Psoas muscle (tissue), 7 donors: ENCODE measurements at regions not wholly inside any gene's neighbourhood (a gene's known extent, or its start where the extent isn't known, plus 50 kb on each side); places are given as distances from the start of the nearest gene placed in this dataset.

ENCODE experiments used
- ATAC-seq, 4 donors: fragments of 200-7000 bp; cut with Tn5 transposase; one replicate each; pipeline ENCODE4 v1.9.1; 2020; ENCODE audit warnings: moderate library complexity in 3 of 4, mild to moderate bottlenecking in 2 of 4
- DNase-seq, 2 donors: peaks; one replicate each; pipeline ENCODE4 v3.0.0-alpha.2; 2020
- H3K27ac ChIP-seq: fragments of 200-600 bp; one replicate; pipeline ENCODE4 v1.8.0; 2022
- H3K27me3 ChIP-seq, 3 donors: fragments of 200-600 bp in 1 of 3; one replicate each; pipeline versions ENCODE4 v1.6.1 to v1.8.0; 2013 to 2022; ENCODE audit warnings: low read length in 2 of 3, mild to moderate bottlenecking in 2 of 3, moderate library complexity in 1 of 3; ENCODE audit not compliant: insufficient read depth in 3 of 3
- H3K36me3 ChIP-seq, 2 donors: fragments of 200-600 bp in 1 of 2; one replicate each; pipeline versions ENCODE4 v1.6.1 to v1.8.0; 2013 to 2022; ENCODE audit warnings: low read depth in 1 of 2, mild to moderate bottlenecking in 1 of 2, moderate library complexity in 1 of 2; ENCODE audit not compliant: insufficient read depth in 1 of 2
- H3K4me1 ChIP-seq: fragments of 200-600 bp; one replicate; pipeline ENCODE4 v1.8.0; 2022
- H3K4me3 ChIP-seq: fragments of 200-600 bp; one replicate; pipeline ENCODE4 v1.8.0; 2022; ENCODE audit warnings: mild to moderate bottlenecking
- H3K9me3 ChIP-seq: fragments of 200-600 bp; one replicate; pipeline ENCODE4 v1.8.0; 2022
- WGBS, 3 donors: extraction: QIAGEN DNeasy Blood & Tissue Kit; methylation state at CpG; one replicate each; pipeline versions ENCODE4 v1.1.6 to v1.1.7; 2013; 5-methylcytosine and 5-hydroxymethylcytosine counted together
- intact Hi-C, 2 donors: fragments of 100-400 bp; cut with DNase I; formaldehyde crosslinking; loops; one replicate each; pipeline versions ENCODE4 v1.11.0 to v1.14.2; 2022
- TF ChIP-seq, protein P1 (sequence below): fragments of 200-600 bp; IDR thresholded peaks from one replicate; pipeline ENCODE4 v1.8.0; 2022; ENCODE audit warnings: antibody characterized with exemption
- donor health status: healthy with polysubstance abuse.
- donor health status: DM: no; HTN: no; CAD: no; lungs with moderate emphysema.
- donor health status: Bipolar disorder and iron deficiency.
- donor health status: healthy.
- donor health status: DM: yes; HTN: yes; CAD: no.
- donor health status: DM: no; HTN: no; CAD: no.
- donor health status: DM: yes; HTN: yes; CAD: no.

DNA sequence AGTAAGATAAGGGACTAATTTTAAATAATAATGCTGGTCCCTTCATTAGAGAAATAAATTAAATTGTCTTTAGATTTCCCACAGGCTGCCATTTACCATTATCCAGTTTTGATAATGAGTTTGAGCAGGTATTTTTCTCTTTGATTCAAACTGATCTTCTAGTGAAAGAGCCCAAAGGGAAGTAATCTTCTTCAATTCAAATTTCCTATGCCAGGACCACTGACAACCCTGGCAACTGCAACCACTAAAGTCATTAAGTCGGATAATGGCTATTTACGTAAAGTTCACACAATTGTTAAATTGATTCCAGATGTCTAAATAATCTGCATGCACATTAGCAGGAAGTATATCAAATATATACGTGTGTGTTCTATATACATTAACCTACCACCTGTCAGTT, 399.3 kb downstream of the PTPRC start:
- no peak for ATAC-seq
- intact Hi-C loops = no loop called here
- H3K36me3 ChIP-seq = no peaks in the 10 kb centered on the region

DNA sequence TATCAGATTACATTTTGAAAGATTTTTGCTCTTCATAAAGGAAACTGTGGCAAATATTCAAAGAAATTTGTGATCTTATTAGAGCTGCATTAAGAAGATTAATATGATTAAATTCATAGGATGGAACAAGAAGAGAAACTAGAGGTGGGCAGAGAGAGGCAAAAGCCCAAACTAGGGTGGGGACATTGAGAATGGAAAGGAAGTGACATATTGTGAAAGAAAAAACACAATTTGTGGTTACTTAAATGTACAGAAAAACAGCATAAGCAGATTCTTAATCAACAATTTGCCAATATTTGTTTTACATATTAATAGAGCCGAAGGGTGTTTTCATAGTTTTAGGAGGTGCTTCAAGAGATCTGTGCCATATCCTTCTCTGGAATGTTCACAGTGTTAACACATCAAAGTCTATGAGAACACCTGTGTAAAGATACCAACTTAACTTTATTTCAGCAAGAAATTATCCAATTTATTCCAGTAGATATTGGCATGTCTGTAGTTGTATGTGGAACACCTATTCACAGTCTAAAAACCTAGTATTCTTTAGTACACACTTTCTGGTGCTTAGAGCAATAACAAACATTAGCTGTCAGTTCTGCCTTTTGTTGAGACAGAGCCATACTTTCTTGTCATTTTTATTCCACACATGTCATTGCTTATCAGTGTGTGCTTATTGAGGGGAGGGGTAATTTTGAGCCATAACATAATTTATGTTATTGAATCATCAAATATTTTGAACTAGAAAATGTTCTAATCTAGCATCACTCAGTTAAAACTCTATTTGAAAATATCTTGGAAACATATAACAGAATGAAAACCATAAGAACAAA, 401.5 kb downstream of the PTPRC start:
- Histone ChIP-seq H3K27ac (no peak overlapping the region), H3K9me3 (no peaks in the 10 kb centered on the region), H3K4me1 (peaks cover 4% of the 10 kb centered on the region), H3K36me3 (no peaks in the 10 kb centered on the region), H3K27me3 (no peaks in the 10 kb centered on the region), H3K4me3 (no peak overlapping the region)
- 95 to 97% (median 97%) methylated on average over 1 of the region's 1 CpG for WGBS, 3 donors
- DNase-seq (no peak), ATAC-seq (no peak)
- TF ChIP-seq, protein P1, sequence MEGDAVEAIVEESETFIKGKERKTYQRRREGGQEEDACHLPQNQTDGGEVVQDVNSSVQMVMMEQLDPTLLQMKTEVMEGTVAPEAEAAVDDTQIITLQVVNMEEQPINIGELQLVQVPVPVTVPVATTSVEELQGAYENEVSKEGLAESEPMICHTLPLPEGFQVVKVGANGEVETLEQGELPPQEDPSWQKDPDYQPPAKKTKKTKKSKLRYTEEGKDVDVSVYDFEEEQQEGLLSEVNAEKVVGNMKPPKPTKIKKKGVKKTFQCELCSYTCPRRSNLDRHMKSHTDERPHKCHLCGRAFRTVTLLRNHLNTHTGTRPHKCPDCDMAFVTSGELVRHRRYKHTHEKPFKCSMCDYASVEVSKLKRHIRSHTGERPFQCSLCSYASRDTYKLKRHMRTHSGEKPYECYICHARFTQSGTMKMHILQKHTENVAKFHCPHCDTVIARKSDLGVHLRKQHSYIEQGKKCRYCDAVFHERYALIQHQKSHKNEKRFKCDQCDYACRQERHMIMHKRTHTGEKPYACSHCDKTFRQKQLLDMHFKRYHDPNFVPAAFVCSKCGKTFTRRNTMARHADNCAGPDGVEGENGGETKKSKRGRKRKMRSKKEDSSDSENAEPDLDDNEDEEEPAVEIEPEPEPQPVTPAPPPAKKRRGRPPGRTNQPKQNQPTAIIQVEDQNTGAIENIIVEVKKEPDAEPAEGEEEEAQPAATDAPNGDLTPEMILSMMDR = no peak
- intact Hi-C loops = no loop called here

More for the DNA sequence above, 399.3 kb downstream of the PTPRC start:
- WGBS, 3 donors = 62 to 68% (median 63%) methylated on average over 3 of the region's 3 CpGs
- Histone ChIP-seq H3K4me3 (no peak overlapping the region), H3K4me1 (peaks cover 9% of the 10 kb centered on the region), H3K27ac (no peak overlapping the region), H3K9me3 (no peaks in the 10 kb centered on the region), H3K27me3 (no peaks in the 10 kb centered on the region)
- TF ChIP-seq, protein P1 = no peak
- DNase-seq = no peak

DNA sequence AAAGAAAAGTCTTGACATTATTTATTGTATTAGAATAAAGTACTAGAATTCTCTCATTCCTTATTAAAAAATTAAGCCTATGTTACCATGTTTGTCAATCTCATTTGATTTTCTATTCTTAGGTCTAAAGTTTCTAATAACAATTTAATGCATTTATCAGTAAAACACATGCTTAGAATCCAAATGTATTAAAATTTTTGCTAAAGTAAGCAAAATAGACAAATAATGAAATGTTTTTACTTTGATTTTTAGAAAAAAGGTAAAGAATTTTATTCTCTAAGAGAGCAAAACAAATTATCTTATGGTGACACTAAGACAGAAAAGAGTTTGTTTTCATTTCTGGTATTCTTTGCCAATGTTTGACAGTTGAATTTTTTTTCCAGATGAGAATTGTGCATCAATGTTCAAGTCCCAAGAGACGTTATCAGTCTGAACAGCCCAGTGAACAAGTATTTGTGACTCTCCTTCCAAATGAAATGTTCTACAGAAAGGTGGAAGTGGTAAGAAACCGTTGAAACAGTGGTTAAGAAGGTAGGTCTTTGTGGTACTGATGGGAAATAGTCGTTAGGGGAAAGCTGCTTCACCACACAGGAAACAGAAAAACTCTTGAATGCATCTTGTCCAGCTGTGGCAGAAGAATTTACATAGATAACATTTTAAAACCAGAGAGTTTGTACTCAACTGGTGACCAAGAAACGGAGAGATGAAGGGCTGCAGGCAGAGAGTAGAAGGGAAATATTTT, 402.5 kb downstream of the PTPRC start:
- TF ChIP-seq, protein P1 = no peak
- Histone ChIP-seq H3K4me3 (no peak overlapping the region), H3K4me1 (no peaks in the 10 kb centered on the region), H3K9me3 (no peaks in the 10 kb centered on the region), H3K27ac (no peak overlapping the region), H3K36me3 (no peaks in the 10 kb centered on the region), H3K27me3 (no peaks in the 10 kb centered on the region)
- 26 to 36% (median 31%) methylated on average over 4 of the region's 4 CpGs for WGBS, 3 donors
- intact Hi-C loops = no loop called here
- no peak for ATAC-seq
- no peak for DNase-seq

DNA sequence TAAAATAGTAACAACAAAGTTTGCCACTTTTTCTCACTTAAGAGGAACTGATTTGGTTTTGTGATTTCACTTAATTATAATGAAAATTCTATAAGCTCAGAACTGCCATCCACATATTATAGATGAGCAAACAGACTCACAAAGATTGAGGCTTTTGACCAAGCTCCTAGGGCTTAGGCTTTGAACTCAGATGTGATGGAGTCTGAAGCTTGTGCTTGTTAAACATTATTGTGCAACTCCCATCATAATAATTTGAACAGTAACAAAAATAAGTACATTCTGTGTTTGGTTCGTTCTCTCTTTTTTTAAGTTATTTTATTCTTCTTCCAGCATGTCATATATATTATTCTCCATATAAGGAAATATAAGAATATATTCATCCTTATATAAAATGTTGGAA, 403.4 kb downstream of the PTPRC start:
- TF ChIP-seq, protein P1 = no peak
- Histone ChIP-seq H3K27me3 (no peaks in the 10 kb centered on the region), H3K9me3 (no peaks in the 10 kb centered on the region), H3K27ac (no peak overlapping the region), H3K4me1 (no peaks in the 10 kb centered on the region), H3K36me3 (no peaks in the 10 kb centered on the region), H3K4me3 (no peak overlapping the region)
- DNase-seq = no peak
- intact Hi-C loops = no loop called here
- 89 to 90% (median 90%) methylated on average over 1 of the region's 1 CpG for WGBS, 3 donors
- no peak for ATAC-seq
